Keratinocyte (primary cell): ENCODE measurements at regions not wholly inside any gene's neighbourhood (a gene's known extent, or its start where the extent isn't known, plus 50 kb on each side); places are given as distances from the start of the nearest gene placed in this dataset.

Experiments
- DNase-seq: peaks from one replicate; pipeline ENCODE4 v3.0.0-alpha.2; 2011; ENCODE audit warnings: low read depth, missing footprints, low spot score
- FAIRE-seq: peaks from 2 replicates; lab custom pipeline; 2011; peaks lifted over from hg19 to GRCh38; lab: Jason Lieb, UNC
- H2AFZ ChIP-seq: 2 replicates; pipeline ENCODE4 v1.6.0; 2012; ENCODE audit warnings: low read length, control low read depth, inconsistent platforms; ENCODE audit not compliant: control insufficient read depth
- H3K27ac ChIP-seq: 2 replicates; pipeline ENCODE4 v1.5.1; 2011; ENCODE audit warnings: low read length; ENCODE audit not compliant: control insufficient read depth, insufficient read depth
- H3K27me3 ChIP-seq: 3 replicates; pipeline ENCODE4 v1.6.0; 2011; ENCODE audit warnings: low read length; ENCODE audit not compliant: control insufficient read depth, insufficient read depth; ENCODE audit errors: extremely low read depth
- H3K36me3 ChIP-seq, 2 experiments: 2 replicates in 1 of 2; 3 replicates in 1 of 2; pipeline ENCODE4 v1.5.1; 2011; ENCODE audit warnings: low read length in 2 of 2, mild to moderate bottlenecking in 1 of 2; ENCODE audit not compliant: control insufficient read depth in 2 of 2, insufficient read depth in 2 of 2; ENCODE audit errors: extremely low read depth in 1 of 2
- H3K4me1 ChIP-seq: 3 replicates; pipeline ENCODE4 v1.5.1; 2011; ENCODE audit warnings: low read length; ENCODE audit not compliant: control insufficient read depth, insufficient read depth; ENCODE audit errors: extremely low read depth
- H3K4me2 ChIP-seq: 3 replicates; pipeline ENCODE4 v1.6.0; 2011; ENCODE audit warnings: low read depth, low read length; ENCODE audit not compliant: control insufficient read depth, insufficient read depth; ENCODE audit errors: extremely low read depth
- H3K4me3 ChIP-seq, 3 experiments: fragments of 200-600 bp in 1 of 3; sonication (generic) in 1 of 3; 2 replicates in 2 of 3; 3 replicates in 1 of 3; pipeline ENCODE4 v1.5.1; 2011 to 2016; ENCODE audit warnings: low read length in 3 of 3, mild to moderate bottlenecking in 3 of 3, control low read depth in 2 of 3, inconsistent platforms in 1 of 3, low read depth in 1 of 3, mixed read lengths in 1 of 3, mixed run types in 1 of 3, moderate library complexity in 1 of 3; ENCODE audit not compliant: control insufficient read depth in 2 of 3, insufficient read depth in 2 of 3; ENCODE audit errors: extremely low read depth in 1 of 3
- H3K79me2 ChIP-seq: 2 replicates; pipeline ENCODE4 v1.6.0; 2012; ENCODE audit warnings: low read length; ENCODE audit not compliant: control insufficient read depth, insufficient read depth
- H3K9ac ChIP-seq: 3 replicates; pipeline ENCODE4 v1.6.0; 2011; ENCODE audit warnings: low read length; ENCODE audit not compliant: control insufficient read depth, insufficient read depth; ENCODE audit errors: extremely low read depth
- H3K9me1 ChIP-seq: 3 replicates; pipeline ENCODE4 v1.6.0; 2011; ENCODE audit warnings: low read length; ENCODE audit not compliant: control insufficient read depth, insufficient read depth; ENCODE audit errors: extremely low read depth
- H3K9me3 ChIP-seq: 2 replicates; pipeline ENCODE4 v1.5.1; 2012; ENCODE audit warnings: low read depth, low read length; ENCODE audit not compliant: control insufficient read depth
- H4K20me1 ChIP-seq: 3 replicates; pipeline ENCODE4 v1.6.0; 2011; ENCODE audit warnings: low read length; ENCODE audit not compliant: control insufficient read depth, insufficient read depth; ENCODE audit errors: extremely low read depth
- EZH2 ChIP-seq: IDR thresholded peaks from one replicate; pipeline ENCODE4 v1.6.1; 2012; ENCODE audit warnings: inconsistent platforms, mild to moderate bottlenecking, low read length, moderate library complexity
- dilution Hi-C: fragments of 300-500 bp; cut with MboI; formaldehyde crosslinking; loops from one replicate; pipeline ENCODE4 v1.7.0; 2020; ENCODE audit warnings: low sequenced_read_pairs; ENCODE audit not compliant: extremely low pct_ligation_motif_present
- TF ChIP-seq, protein P1 (sequence below), 3 experiments: IDR thresholded peaks in 1 of 3; conservative IDR thresholded peaks in 1 of 3; optimal IDR thresholded peaks in 1 of 3; 2 replicates in 2 of 3; 3 replicates in 1 of 3; pipeline versions ENCODE3 to v1.5.1; 2011; ENCODE audit warnings: low read length in 3 of 3, mild to moderate bottlenecking in 3 of 3, moderate library complexity in 2 of 3, control low read depth in 1 of 3, inconsistent platforms in 1 of 3; ENCODE audit not compliant: insufficient read depth in 2 of 3; ENCODE audit errors: extremely low read depth in 1 of 3

GRCh38 chr7:20559883-20560282, 55.6 kb upstream of the ABCB5 start:
- no peak overlapping the region for H3K4me3 ChIP-seq
- H3K79me2 ChIP-seq: no peaks in the 10 kb centered on the region
- TF ChIP-seq, protein P1, sequence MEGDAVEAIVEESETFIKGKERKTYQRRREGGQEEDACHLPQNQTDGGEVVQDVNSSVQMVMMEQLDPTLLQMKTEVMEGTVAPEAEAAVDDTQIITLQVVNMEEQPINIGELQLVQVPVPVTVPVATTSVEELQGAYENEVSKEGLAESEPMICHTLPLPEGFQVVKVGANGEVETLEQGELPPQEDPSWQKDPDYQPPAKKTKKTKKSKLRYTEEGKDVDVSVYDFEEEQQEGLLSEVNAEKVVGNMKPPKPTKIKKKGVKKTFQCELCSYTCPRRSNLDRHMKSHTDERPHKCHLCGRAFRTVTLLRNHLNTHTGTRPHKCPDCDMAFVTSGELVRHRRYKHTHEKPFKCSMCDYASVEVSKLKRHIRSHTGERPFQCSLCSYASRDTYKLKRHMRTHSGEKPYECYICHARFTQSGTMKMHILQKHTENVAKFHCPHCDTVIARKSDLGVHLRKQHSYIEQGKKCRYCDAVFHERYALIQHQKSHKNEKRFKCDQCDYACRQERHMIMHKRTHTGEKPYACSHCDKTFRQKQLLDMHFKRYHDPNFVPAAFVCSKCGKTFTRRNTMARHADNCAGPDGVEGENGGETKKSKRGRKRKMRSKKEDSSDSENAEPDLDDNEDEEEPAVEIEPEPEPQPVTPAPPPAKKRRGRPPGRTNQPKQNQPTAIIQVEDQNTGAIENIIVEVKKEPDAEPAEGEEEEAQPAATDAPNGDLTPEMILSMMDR (optimal IDR thresholded peaks at IDR 0.05 in 1 of 3, IDR thresholded peaks at IDR 0.05 in 1 of 3, conservative IDR thresholded peaks at IDR 0.05 in 1 of 3; ENCODE audit: extremely low read depth in 1 of 3, insufficient read depth in 2 of 3, low read length in 3 of 3): no peak
- TF ChIP-seq EZH2: no peak
- DNase-seq: no peak
- H3K4me1 ChIP-seq: no peaks in the 10 kb centered on the region
- H3K9me1 ChIP-seq: no peaks in the 10 kb centered on the region
- no peaks in the 10 kb centered on the region for H3K27me3 ChIP-seq
- no peaks in the 10 kb centered on the region for H4K20me1 ChIP-seq
- no peaks in the 10 kb centered on the region for H3K36me3 ChIP-seq
- H3K9me3 ChIP-seq: no peaks in the 10 kb centered on the region
- H3K4me2 ChIP-seq: no peak overlapping the region
- no peak for FAIRE-seq
- H3K9ac ChIP-seq: no peak overlapping the region
- no peak overlapping the region for H3K27ac ChIP-seq
- dilution Hi-C loops: no loop called here
- no peak overlapping the region for H2AFZ ChIP-seq

- DNase-seq: no peak
- no peak overlapping the region for H3K4me2 ChIP-seq
- H2AFZ ChIP-seq: no peak overlapping the region
Observed at GRCh38 chr7:20560325-20561180, 54.9 kb upstream of the ABCB5 start.

More at GRCh38 chr7:20560325-20561180, 54.9 kb upstream of the ABCB5 start:
- Histone ChIP-seq H3K9me1 (no peaks in the 10 kb centered on the region), H3K27me3 (no peaks in the 10 kb centered on the region), H3K4me1 (no peaks in the 10 kb centered on the region), H3K36me3 (no peaks in the 10 kb centered on the region), H4K20me1 (no peaks in the 10 kb centered on the region), H3K9me3 (no peaks in the 10 kb centered on the region), H3K4me3 (no peak overlapping the region), H3K9ac (no peak overlapping the region), H3K27ac (no peak overlapping the region), H3K79me2 (no peaks in the 10 kb centered on the region)
- TF ChIP-seq, protein P1 (optimal IDR thresholded peaks at IDR 0.05 in 1 of 3, IDR thresholded peaks at IDR 0.05 in 1 of 3, conservative IDR thresholded peaks at IDR 0.05 in 1 of 3; ENCODE audit: extremely low read depth in 1 of 3, insufficient read depth in 2 of 3, low read length in 3 of 3): no peak
- TF ChIP-seq EZH2: no peak
- dilution Hi-C loops: no loop called here
- FAIRE-seq: no peak
